Thyroid gland (tissue), 4 donors: ENCODE measurements at regions not wholly inside any gene's neighbourhood (a gene's known extent, or its start where the extent isn't known, plus 50 kb on each side); places are given as distances from the start of the nearest gene placed in this dataset.

ENCODE experiments used
- POLR2A ChIP-seq, 2 donors: fragments of 450-650 bp; IDR thresholded peaks; one replicate each; pipeline ENCODE4 v1.6.1; 2017; ENCODE audit warnings: antibody characterized with exemption in 2 of 2, mild to moderate bottlenecking in 2 of 2, moderate library complexity in 1 of 2
- TF ChIP-seq, protein P1 (sequence below), 6 experiments: fragments of 200-600 bp in 3 of 6; fragments of 450-650 bp in 3 of 6; sonication (generic) in 3 of 6; IDR thresholded peaks; one replicate each; pipeline ENCODE4 v1.5.1; 2016 to 2019; ENCODE audit warnings: antibody characterized with exemption in 6 of 6, mild to moderate bottlenecking in 2 of 6, inconsistent platforms in 1 of 6, moderate library complexity in 1 of 6

DNA sequence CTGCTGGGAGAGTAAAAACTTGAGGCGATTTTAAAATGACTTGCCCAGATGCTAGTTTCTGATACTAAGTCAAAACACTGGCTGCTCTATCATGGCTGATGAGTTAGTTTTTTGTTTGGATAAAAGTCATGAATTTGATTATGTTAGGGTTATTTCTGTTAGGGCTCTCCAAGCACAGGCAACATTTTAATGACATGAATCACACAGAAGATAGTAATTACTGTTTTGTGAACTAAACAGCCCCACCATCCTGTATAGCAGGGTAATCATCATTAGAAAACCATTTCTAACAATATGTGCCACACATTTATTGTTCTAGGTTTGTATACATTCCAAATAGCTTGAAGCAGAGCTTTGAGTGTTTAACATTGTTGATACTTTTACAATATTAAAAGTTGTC lies 750.3 kb downstream of the ANKRD7 start:
- TF ChIP-seq, protein P1, sequence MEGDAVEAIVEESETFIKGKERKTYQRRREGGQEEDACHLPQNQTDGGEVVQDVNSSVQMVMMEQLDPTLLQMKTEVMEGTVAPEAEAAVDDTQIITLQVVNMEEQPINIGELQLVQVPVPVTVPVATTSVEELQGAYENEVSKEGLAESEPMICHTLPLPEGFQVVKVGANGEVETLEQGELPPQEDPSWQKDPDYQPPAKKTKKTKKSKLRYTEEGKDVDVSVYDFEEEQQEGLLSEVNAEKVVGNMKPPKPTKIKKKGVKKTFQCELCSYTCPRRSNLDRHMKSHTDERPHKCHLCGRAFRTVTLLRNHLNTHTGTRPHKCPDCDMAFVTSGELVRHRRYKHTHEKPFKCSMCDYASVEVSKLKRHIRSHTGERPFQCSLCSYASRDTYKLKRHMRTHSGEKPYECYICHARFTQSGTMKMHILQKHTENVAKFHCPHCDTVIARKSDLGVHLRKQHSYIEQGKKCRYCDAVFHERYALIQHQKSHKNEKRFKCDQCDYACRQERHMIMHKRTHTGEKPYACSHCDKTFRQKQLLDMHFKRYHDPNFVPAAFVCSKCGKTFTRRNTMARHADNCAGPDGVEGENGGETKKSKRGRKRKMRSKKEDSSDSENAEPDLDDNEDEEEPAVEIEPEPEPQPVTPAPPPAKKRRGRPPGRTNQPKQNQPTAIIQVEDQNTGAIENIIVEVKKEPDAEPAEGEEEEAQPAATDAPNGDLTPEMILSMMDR (IDR thresholded peaks at IDR 0.05), result no peak
- no peak for TF ChIP-seq POLR2A (IDR thresholded peaks at IDR 0.05)
